ENCODE measurements at regions not wholly inside any gene's neighbourhood (a gene's known extent, or its start where the extent isn't known, plus 50 kb on each side); places are given as distances from the start of the nearest gene placed in this dataset.

DNA sequence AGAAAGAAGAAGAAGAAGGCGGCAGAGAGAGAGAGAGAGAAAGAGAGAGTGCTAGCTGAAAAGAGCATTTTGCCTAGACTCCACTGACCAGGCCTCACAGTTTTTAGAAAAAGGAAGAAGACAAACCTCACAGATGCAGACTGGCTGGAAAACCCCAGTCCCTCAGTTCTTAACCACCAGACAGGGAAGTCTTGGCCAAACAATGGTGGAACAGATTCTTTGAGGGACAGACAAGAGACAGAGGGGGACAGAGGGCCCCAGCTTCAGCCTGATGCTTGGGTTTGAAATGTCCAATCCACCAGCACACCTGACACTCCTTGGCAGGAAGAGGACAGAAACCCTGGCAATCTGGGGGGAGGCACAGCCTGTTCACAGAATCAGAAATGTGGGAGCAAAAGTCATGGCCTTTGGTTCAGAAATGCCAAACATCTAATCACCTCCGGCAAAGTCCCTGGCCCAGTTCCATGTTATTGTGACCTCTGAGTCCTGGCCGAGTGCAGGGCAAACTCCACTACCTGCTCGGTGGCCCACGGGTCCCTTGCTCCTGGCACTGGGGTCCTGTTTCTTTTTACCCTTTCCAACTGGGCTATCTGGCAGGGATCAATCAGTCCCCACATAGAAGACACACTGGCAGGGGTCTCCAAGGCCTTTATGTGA, 235.2 kb downstream of the LY86 start:
- POLR2A ChIA-PET = no interaction called here
- DNase-seq (ENCODE audit: extremely low spot score) = no peak
- CTCF ChIA-PET = no interaction called here
- TF ChIP-seq L3MBTL2 (conservative IDR thresholded peaks at IDR 0.05) (no peak), BHLHE40 (IDR thresholded peaks at IDR 0.05; ENCODE audit: borderline replicate concordance) (no peak), CTBP1 (IDR thresholded peaks at IDR 0.05; ENCODE audit: borderline replicate concordance) (no peak), NFRKB (IDR thresholded peaks at IDR 0.05) (no peak), FOXM1 (IDR thresholded peaks at IDR 0.05; ENCODE audit: borderline replicate concordance) (no peak), SP1 (IDR thresholded peaks at IDR 0.05) (no peak), FOXK2 (IDR thresholded peaks at IDR 0.05) (no peak), HDGF (IDR thresholded peaks at IDR 0.05; ENCODE audit: borderline replicate concordance) (no peak), LEF1 (IDR thresholded peaks at IDR 0.05; ENCODE audit: borderline replicate concordance) (no peak), FOXA1 (IDR thresholded peaks at IDR 0.05) (no peak), ARNT (IDR thresholded peaks at IDR 0.05) (no peak), SUZ12 (IDR thresholded peaks at IDR 0.05) (no peak), TARDBP (IDR thresholded peaks at IDR 0.05) (no peak), ELF4 (IDR thresholded peaks at IDR 0.05) (no peak)
- TF ChIP-seq, protein P1, sequence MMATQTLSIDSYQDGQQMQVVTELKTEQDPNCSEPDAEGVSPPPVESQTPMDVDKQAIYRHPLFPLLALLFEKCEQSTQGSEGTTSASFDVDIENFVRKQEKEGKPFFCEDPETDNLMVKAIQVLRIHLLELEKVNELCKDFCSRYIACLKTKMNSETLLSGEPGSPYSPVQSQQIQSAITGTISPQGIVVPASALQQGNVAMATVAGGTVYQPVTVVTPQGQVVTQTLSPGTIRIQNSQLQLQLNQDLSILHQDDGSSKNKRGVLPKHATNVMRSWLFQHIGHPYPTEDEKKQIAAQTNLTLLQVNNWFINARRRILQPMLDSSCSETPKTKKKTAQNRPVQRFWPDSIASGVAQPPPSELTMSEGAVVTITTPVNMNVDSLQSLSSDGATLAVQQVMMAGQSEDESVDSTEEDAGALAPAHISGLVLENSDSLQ (IDR thresholded peaks at IDR 0.05) = no peak

DNA sequence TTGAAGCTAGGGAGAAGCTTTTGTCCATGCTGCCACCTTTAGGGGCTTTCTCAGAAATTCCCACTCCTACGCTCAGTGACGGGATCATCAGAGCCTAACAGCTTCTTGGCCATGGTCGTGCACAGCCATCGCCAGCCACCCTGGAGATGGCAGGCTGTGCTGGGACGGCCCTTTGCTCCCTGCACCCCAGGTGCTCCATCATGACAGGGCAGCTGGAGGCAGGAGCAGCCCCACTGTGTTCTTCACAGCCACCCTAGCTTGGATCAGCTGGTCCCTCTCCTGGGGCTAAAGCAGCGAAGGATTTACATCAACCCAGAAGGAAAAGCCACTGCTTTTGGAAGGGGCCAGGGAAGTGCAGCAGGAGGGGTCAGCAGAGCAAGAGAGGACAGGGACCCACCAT, 235.9 kb downstream of the LY86 start:
- POLR2A ChIA-PET = no interaction called here
- CTCF ChIA-PET = no interaction called here
- DNase-seq (ENCODE audit: extremely low spot score) = no peak
- TF ChIP-seq BHLHE40 (IDR thresholded peaks at IDR 0.05; ENCODE audit: borderline replicate concordance) = no peak
- TF ChIP-seq, protein P1 (IDR thresholded peaks at IDR 0.05) = no peak

DNA sequence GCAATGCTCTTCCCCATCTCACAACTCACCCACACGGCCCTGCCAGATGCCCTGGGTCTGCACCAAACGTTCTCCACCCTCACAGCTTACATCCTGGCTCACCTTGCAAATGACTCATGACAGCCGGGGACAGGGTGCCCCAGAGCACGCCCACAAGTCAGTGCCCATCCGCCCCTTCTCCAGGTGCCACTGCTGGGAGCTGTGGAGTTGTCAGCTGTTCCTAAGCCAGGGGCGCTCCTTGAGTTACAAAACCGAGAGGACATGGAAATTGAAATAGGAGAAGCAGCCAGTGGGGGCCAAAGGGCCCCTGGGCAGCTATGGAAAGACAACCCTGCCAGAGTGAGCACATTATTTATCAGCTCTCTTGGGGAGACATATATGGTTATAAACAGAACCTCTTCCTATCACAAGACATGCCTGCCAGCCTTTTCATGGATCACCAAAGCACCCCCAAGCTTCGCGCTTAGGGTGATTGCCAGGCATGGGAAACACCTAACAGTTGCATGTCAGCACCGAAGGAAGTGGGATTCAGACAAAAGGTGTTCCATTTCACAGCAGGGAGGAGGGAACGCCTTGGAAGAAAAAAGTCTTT, 236.8 kb downstream of the LY86 start:
- no peak for DNase-seq (ENCODE audit: extremely low spot score)
- no peak for TF ChIP-seq HDGF (IDR thresholded peaks at IDR 0.05; ENCODE audit: borderline replicate concordance)
- no peak for TF ChIP-seq FOXM1 (IDR thresholded peaks at IDR 0.05; ENCODE audit: borderline replicate concordance)
- TF ChIP-seq, protein P1 (IDR thresholded peaks at IDR 0.05) = no peak
- no peak for TF ChIP-seq NFRKB (IDR thresholded peaks at IDR 0.05)
- no peak for TF ChIP-seq ARNT (IDR thresholded peaks at IDR 0.05)
- no peak for TF ChIP-seq BHLHE40 (IDR thresholded peaks at IDR 0.05; ENCODE audit: borderline replicate concordance)
- no peak for TF ChIP-seq FOXK2 (IDR thresholded peaks at IDR 0.05)
- TF ChIP-seq TARDBP (IDR thresholded peaks at IDR 0.05) = no peak
- TF ChIP-seq LEF1 (IDR thresholded peaks at IDR 0.05; ENCODE audit: borderline replicate concordance) = no peak
- no peak for TF ChIP-seq ZNF384 (IDR thresholded peaks at IDR 0.05)
- no peak for TF ChIP-seq SUZ12 (IDR thresholded peaks at IDR 0.05)
- ChIA-PET CTCF (interaction anchor here (0.5 kb wide), 1 partner anchor 182 kb away, joined by 5 read pairs; no protein-coding TSS in a partner anchor), POLR2A (no interaction called here)

DNA sequence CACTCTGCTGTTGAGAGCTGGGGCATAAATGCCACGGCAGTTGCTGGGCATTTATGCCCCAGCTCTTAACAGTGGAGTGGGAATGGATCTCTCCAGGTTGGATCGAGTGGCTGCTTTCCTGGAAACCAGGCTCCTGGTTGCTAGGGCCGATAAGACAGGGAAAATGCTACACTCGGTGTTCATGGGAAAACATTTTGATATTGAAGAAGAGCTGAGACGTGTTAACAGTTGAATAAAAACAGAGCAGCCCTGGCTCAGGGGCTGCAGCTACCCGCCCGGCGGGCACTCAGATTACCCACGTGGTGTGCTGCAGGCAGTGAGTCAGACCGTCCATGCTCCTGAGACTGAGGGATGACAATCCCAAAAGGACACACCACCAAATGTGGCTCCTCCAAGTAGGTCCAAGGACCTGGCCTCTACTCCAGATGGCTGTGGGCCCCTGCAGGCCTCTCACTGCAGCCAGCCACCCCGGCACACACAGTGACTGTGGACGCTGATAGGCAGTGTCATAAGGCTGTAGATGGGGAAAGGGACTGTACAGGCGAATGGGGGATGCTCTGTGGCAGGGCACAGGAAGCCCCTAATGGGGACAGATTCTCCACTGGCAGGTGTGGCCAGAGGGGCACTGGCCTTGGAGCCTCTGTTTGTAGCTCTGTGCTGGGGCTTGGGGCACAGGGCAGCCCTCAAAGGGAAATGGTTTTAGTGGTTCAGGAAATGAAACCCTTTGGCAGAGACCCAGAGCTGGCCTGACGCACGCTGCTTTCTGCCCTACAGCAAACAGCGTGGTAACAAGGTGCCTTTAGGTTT, 237.8 kb downstream of the LY86 start:
- TF ChIP-seq FOXK2 (IDR thresholded peaks at IDR 0.05) = no peak
- no peak for TF ChIP-seq TARDBP (IDR thresholded peaks at IDR 0.05)
- TF ChIP-seq SUZ12 (IDR thresholded peaks at IDR 0.05) = no peak
- TF ChIP-seq SP1 (IDR thresholded peaks at IDR 0.05) = no peak
- no peak for TF ChIP-seq ARNT (IDR thresholded peaks at IDR 0.05)
- no peak for TF ChIP-seq ELF4 (IDR thresholded peaks at IDR 0.05)
- no peak for TF ChIP-seq FOXM1 (IDR thresholded peaks at IDR 0.05; ENCODE audit: borderline replicate concordance)
- no peak for TF ChIP-seq NFRKB (IDR thresholded peaks at IDR 0.05)
- no peak for TF ChIP-seq LEF1 (IDR thresholded peaks at IDR 0.05; ENCODE audit: borderline replicate concordance)
- TF ChIP-seq, protein P1 (IDR thresholded peaks at IDR 0.05) = no peak
- TF ChIP-seq ZNF384 (IDR thresholded peaks at IDR 0.05) = no peak
- no peak for TF ChIP-seq L3MBTL2 (conservative IDR thresholded peaks at IDR 0.05)
- no peak for TF ChIP-seq BHLHE40 (IDR thresholded peaks at IDR 0.05; ENCODE audit: borderline replicate concordance)
- no peak for TF ChIP-seq HDGF (IDR thresholded peaks at IDR 0.05; ENCODE audit: borderline replicate concordance)
- TF ChIP-seq FOXA1 (IDR thresholded peaks at IDR 0.05) = no peak
- TF ChIP-seq CTBP1 (IDR thresholded peaks at IDR 0.05; ENCODE audit: borderline replicate concordance) = no peak

DNA sequence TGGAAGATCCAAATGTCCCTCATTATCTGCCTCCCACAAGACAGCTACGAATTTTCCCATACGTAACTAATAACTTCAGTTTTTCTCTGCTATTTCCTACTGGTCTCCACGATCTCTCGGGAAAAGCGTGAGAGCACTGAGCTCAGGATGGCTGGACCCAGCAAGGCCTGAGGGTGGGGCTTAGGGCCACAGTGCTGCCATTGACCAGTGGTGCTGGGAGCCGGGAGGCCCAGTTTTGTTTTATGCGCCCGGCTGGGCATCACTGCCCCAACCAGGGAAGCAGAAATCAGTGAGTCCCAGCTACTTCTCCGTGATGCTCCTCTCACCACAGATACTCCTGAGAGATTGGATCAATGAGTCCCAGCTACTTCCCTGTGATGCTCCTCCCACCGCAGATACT, 238.4 kb downstream of the LY86 start:
- TF ChIP-seq SP1 (IDR thresholded peaks at IDR 0.05) (no peak), LEF1 (IDR thresholded peaks at IDR 0.05; ENCODE audit: borderline replicate concordance) (no peak), FOXA1 (IDR thresholded peaks at IDR 0.05) (no peak), FOXM1 (IDR thresholded peaks at IDR 0.05; ENCODE audit: borderline replicate concordance) (no peak), TARDBP (IDR thresholded peaks at IDR 0.05) (no peak)
- DNase-seq (ENCODE audit: extremely low spot score) = no peak
- POLR2A ChIA-PET = interaction anchor here (1.3 kb wide), 1 partner anchor 12 kb away, joined by 3 read pairs; no protein-coding TSS in a partner anchor
- CTCF ChIA-PET = no interaction called here

More for the DNA sequence above, 237.8 kb downstream of the LY86 start:
- ChIA-PET CTCF (no interaction called here), POLR2A (interaction anchor here (1.3 kb wide), 1 partner anchor 11 kb away, joined by 3 read pairs; no protein-coding TSS in a partner anchor)
- DNase-seq (ENCODE audit: extremely low spot score) = no peak

Measured in HEK293T (cell line).